Lower leg skin (tissue), 3 donors: ENCODE measurements at regions not wholly inside any gene's neighbourhood (a gene's known extent, or its start where the extent isn't known, plus 50 kb on each side); places are given as distances from the start of the nearest gene placed in this dataset.

Experiments used
- POLR2A ChIP-seq, 2 donors: fragments of 450-650 bp; IDR thresholded peaks; one replicate each; pipeline ENCODE4 v1.6.1; 2016 to 2017; ENCODE audit warnings: antibody characterized with exemption in 2 of 2, mild to moderate bottlenecking in 1 of 2, moderate library complexity in 1 of 2
- TF ChIP-seq, protein P1 (sequence below), 3 donors: fragments of 450-650 bp; IDR thresholded peaks; one replicate each; pipeline ENCODE4 v1.5.1; 2016; ENCODE audit warnings: antibody characterized with exemption in 3 of 3, mild to moderate bottlenecking in 3 of 3, moderate library complexity in 2 of 3

DNA sequence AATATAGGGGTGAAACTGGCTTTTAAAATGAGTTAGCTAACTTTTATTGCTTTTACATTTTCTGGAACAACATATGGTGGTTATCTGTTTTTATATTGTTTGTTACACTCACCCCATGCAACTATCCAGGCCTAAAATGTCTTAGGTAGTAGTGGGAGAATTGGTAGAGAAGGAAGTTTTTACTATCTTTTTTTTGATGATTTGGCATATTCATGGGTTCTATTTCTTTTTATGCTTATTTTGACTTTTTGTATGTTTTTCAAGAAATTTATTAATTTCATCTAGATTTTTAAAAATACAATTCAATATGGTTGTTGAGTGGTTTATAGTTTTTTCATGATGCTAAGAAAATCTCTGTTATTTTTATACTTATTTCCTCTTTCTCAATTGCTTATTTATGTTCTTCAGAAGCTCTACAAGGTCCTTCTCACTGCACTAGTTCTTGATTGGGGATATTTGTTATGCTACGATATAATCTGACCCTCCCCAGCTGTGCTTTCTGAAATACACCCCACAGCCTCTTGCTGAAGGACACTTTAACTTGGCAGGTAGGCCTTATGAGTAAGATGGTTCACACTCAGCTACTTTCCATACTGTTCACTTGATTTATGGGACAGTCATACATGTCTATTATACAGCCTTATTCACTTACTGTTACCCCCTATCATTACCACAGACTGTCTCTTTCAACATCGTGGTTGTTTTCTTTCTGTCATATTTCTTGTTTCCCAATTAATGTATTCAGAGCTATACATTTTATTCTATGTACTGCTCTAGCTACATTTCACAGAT, 431.2 kb downstream of the METTL15 start:
- TF ChIP-seq, protein P1, sequence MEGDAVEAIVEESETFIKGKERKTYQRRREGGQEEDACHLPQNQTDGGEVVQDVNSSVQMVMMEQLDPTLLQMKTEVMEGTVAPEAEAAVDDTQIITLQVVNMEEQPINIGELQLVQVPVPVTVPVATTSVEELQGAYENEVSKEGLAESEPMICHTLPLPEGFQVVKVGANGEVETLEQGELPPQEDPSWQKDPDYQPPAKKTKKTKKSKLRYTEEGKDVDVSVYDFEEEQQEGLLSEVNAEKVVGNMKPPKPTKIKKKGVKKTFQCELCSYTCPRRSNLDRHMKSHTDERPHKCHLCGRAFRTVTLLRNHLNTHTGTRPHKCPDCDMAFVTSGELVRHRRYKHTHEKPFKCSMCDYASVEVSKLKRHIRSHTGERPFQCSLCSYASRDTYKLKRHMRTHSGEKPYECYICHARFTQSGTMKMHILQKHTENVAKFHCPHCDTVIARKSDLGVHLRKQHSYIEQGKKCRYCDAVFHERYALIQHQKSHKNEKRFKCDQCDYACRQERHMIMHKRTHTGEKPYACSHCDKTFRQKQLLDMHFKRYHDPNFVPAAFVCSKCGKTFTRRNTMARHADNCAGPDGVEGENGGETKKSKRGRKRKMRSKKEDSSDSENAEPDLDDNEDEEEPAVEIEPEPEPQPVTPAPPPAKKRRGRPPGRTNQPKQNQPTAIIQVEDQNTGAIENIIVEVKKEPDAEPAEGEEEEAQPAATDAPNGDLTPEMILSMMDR (IDR thresholded peaks at IDR 0.05), result no peak
- no peak for TF ChIP-seq POLR2A (IDR thresholded peaks at IDR 0.05)
